HEK293 (cell line): ENCODE measurements at regions not wholly inside any gene's neighbourhood (a gene's known extent, or its start where the extent isn't known, plus 50 kb on each side); places are given as distances from the start of the nearest gene placed in this dataset.

Experiments used
- CTCF ChIA-PET: fragments of 350-600 bp; formaldehyde crosslinking; extraction: SDS; loops from one replicate; lab custom pipeline; 2021; ENCODE audit warnings: antibody characterized with exemption; lab: Yijun Ruan, JAX
- POLR2A ChIA-PET: fragments of 300-600 bp; formaldehyde crosslinking; extraction: SDS; loops from one replicate; lab custom pipeline; 2020; ENCODE audit warnings: antibody characterized with exemption, inconsistent platforms; lab: Yijun Ruan, JAX
- H3K27ac ChIP-seq: fragments of 200-500 bp; sonication (Bioruptor generic); 2 replicates; pipeline ENCODE4 v1.5.1; 2014; ENCODE audit warnings: low read depth, low read length, control low read depth, inconsistent platforms; ENCODE audit errors: extremely low read depth
- H3K36me3 ChIP-seq, 2 experiments: fragments of 200-500 bp in 1 of 2; sonication (Bioruptor generic) in 1 of 2; 1 replicate in 1 of 2; 2 replicates in 1 of 2; pipeline ENCODE4 v1.5.1; 2014 to 2017; ENCODE audit warnings: inconsistent platforms in 2 of 2, low read length in 2 of 2; ENCODE audit not compliant: control insufficient read depth in 2 of 2, insufficient read depth in 1 of 2
- H3K4me1 ChIP-seq: fragments of 200-500 bp; sonication (Bioruptor generic); 2 replicates; pipeline ENCODE4 v1.5.1; 2014; ENCODE audit warnings: mild to moderate bottlenecking, low read length, inconsistent platforms; ENCODE audit not compliant: control insufficient read depth, insufficient read depth
- H3K4me3 ChIP-seq: 2 replicates; pipeline ENCODE4 v1.5.1; 2011; ENCODE audit warnings: low read depth, mild to moderate bottlenecking, control low read depth, low read length, moderate library complexity
- H3K9me3 ChIP-seq: fragments of 200-500 bp; sonication (Bioruptor generic); 2 replicates; pipeline ENCODE4 v1.5.1; 2014; ENCODE audit warnings: low read depth, low read length, inconsistent platforms; ENCODE audit not compliant: control insufficient read depth, insufficient read depth
- AEBP2 ChIP-seq: fragments of 450-650 bp; formaldehyde crosslinking; IDR thresholded peaks from 2 replicates; pipeline ENCODE4 v1.5.1; 2016; ENCODE audit warnings: missing biosample characterization, missing genetic modification characterization, borderline replicate concordance
- FEZF1 ChIP-seq: fragments of 450-650 bp; formaldehyde crosslinking; IDR thresholded peaks from 2 replicates; pipeline ENCODE4 v1.5.1; 2016; ENCODE audit warnings: missing biosample characterization, missing genetic modification characterization
- IKZF3 ChIP-seq: fragments of 450-650 bp; IDR thresholded peaks from 2 replicates; pipeline ENCODE4 v1.5.0; 2018; ENCODE audit warnings: missing biosample characterization, mild to moderate bottlenecking, missing genetic modification characterization, moderate library complexity
- INSM2 ChIP-seq: fragments of 450-650 bp; formaldehyde crosslinking; IDR thresholded peaks from 2 replicates; pipeline ENCODE4 v1.5.1; 2016; ENCODE audit warnings: missing biosample characterization, missing genetic modification characterization
- PRDM10 ChIP-seq: fragments of 450-650 bp; formaldehyde crosslinking; IDR thresholded peaks from 2 replicates; pipeline ENCODE4 v1.5.1; 2016; ENCODE audit warnings: missing biosample characterization, missing genetic modification characterization
- ZBTB8A ChIP-seq: fragments of 450-650 bp; formaldehyde crosslinking; IDR thresholded peaks from 2 replicates; pipeline ENCODE4 v1.5.1; 2016; ENCODE audit warnings: missing biosample characterization, missing genetic modification characterization
- ZNF10 ChIP-seq: fragments of 450-650 bp; formaldehyde crosslinking; IDR thresholded peaks from 2 replicates; pipeline ENCODE4 v1.5.1; 2017; ENCODE audit warnings: missing biosample characterization, missing genetic modification characterization
- ZNF138 ChIP-seq: fragments of 450-650 bp; formaldehyde crosslinking; IDR thresholded peaks from 2 replicates; pipeline ENCODE4 v1.5.1; 2016; ENCODE audit warnings: missing biosample characterization, missing genetic modification characterization, borderline replicate concordance
- ZNF221 ChIP-seq: fragments of 450-650 bp; formaldehyde crosslinking; IDR thresholded peaks from 2 replicates; pipeline ENCODE4 v1.5.1; 2017; ENCODE audit warnings: missing biosample characterization, missing genetic modification characterization, borderline replicate concordance
- ZNF223 ChIP-seq: fragments of 450-650 bp; formaldehyde crosslinking; IDR thresholded peaks from 2 replicates; pipeline ENCODE4 v1.5.1; 2016; ENCODE audit warnings: missing biosample characterization, missing genetic modification characterization
- ZNF23 ChIP-seq: fragments of 450-650 bp; formaldehyde crosslinking; IDR thresholded peaks from 2 replicates; pipeline ENCODE4 v1.5.1; 2016; ENCODE audit warnings: missing biosample characterization, missing genetic modification characterization, borderline replicate concordance
- ZNF280C ChIP-seq: fragments of 450-650 bp; formaldehyde crosslinking; IDR thresholded peaks from 2 replicates; pipeline ENCODE4 v1.5.1; 2016; ENCODE audit warnings: missing biosample characterization, missing genetic modification characterization
- ZNF335 ChIP-seq: fragments of 450-650 bp; formaldehyde crosslinking; conservative IDR thresholded peaks from 2 replicates; pipeline ENCODE4 v1.5.1; 2016; ENCODE audit warnings: missing biosample characterization, missing genetic modification characterization
- ZNF398 ChIP-seq: fragments of 450-650 bp; formaldehyde crosslinking; IDR thresholded peaks from 2 replicates; pipeline ENCODE4 v1.5.1; 2017; ENCODE audit warnings: missing biosample characterization, missing genetic modification characterization
- ZNF433 ChIP-seq: fragments of 450-650 bp; formaldehyde crosslinking; IDR thresholded peaks from 2 replicates; pipeline ENCODE4 v1.5.1; 2016; ENCODE audit warnings: missing biosample characterization, missing genetic modification characterization, low read depth
- ZNF555 ChIP-seq: fragments of 450-650 bp; formaldehyde crosslinking; conservative IDR thresholded peaks from 2 replicates; pipeline ENCODE4 v1.5.1; 2017; ENCODE audit warnings: missing biosample characterization, mild to moderate bottlenecking, missing genetic modification characterization, inconsistent platforms
- ZNF610 ChIP-seq: fragments of 450-650 bp; formaldehyde crosslinking; IDR thresholded peaks from 2 replicates; pipeline ENCODE4 v1.5.1; 2016; ENCODE audit warnings: missing biosample characterization, missing genetic modification characterization, borderline replicate concordance
- ZNF624 ChIP-seq: fragments of 450-650 bp; formaldehyde crosslinking; IDR thresholded peaks from 2 replicates; pipeline ENCODE4 v1.5.1; 2017; ENCODE audit warnings: missing biosample characterization, missing genetic modification characterization
- ZNF768 ChIP-seq: fragments of 450-650 bp; formaldehyde crosslinking; IDR thresholded peaks from 2 replicates; pipeline ENCODE4 v1.5.1; 2018; ENCODE audit warnings: missing biosample characterization, mild to moderate bottlenecking, missing genetic modification characterization
- ZNF843 ChIP-seq: fragments of 450-650 bp; formaldehyde crosslinking; IDR thresholded peaks from 2 replicates; pipeline ENCODE4 v1.5.1; 2016; ENCODE audit warnings: missing biosample characterization, missing genetic modification characterization
- ZSCAN30 ChIP-seq: fragments of 450-650 bp; IDR thresholded peaks from 2 replicates; pipeline ENCODE4 v1.5.1; 2018; ENCODE audit warnings: missing biosample characterization, mild to moderate bottlenecking, missing genetic modification characterization, moderate library complexity
- ZSCAN4 ChIP-seq: fragments of 450-650 bp; formaldehyde crosslinking; IDR thresholded peaks from 2 replicates; pipeline ENCODE4 v1.5.1; 2017; ENCODE audit warnings: missing biosample characterization, missing genetic modification characterization

- TF ChIP-seq ZNF10 (tag by site-specific recombination) (no peak), PRDM10 (tag by site-specific recombination) (no peak), ZNF221 (tag by site-specific recombination) (no peak), ZNF843 (tag by site-specific recombination) (no peak), ZNF280C (no peak), ZNF555 (tag by site-specific recombination) (no peak), FEZF1 (tag by site-specific recombination) (no peak), ZNF398 (tag by site-specific recombination) (0 out of 2 replicates have a peak, but pooled peaks have one; percentile 8), ZNF23 (tag by site-specific recombination) (no peak), ZSCAN30 (no peak), IKZF3 (tag by site-specific recombination) (peak; percentile 84; the same call in 1 of the 2 replicates)
These were observed 828.9 kb upstream of the ZNF608 start (continued) for GRCh38 chr5:125575171-125575890.

GRCh38 chr5:125575891-125576505 is 829.6 kb upstream of the ZNF608 start:
- Histone ChIP-seq H3K36me3 (no peaks in the 10 kb centered on the region), H3K27ac (peak overlapping the region; percentile 57), H3K4me1 (peaks cover 12% of the 10 kb centered on the region), H3K9me3 (no peaks in the 10 kb centered on the region), H3K4me3 (no peak overlapping the region)
- ChIA-PET POLR2A (no interaction called here), CTCF (no interaction called here)
- TF ChIP-seq ZNF335 (tag by site-specific recombination) (0 out of 2 replicates have a peak, but pooled peaks have one; percentile 14), ZNF624 (no peak), ZSCAN4 (no peak), ZNF221 (tag by site-specific recombination) (no peak), ZNF223 (no peak), AEBP2 (tag by site-specific recombination) (no peak), ZSCAN30 (peak; percentile 5; the same call in 1 of the 2 replicates), ZNF610 (tag by site-specific recombination) (0 out of 2 replicates have a peak, but pooled peaks have one; percentile 45), ZNF138 (tag by site-specific recombination) (no peak), ZNF768 (tag by site-specific recombination) (no peak), IKZF3 (tag by site-specific recombination) (peak; percentile 4; the same call in 1 of the 2 replicates), ZNF843 (tag by site-specific recombination) (0 out of 2 replicates have a peak, but pooled peaks have one; percentile 35), ZNF433 (tag by site-specific recombination) (no peak), INSM2 (tag by site-specific recombination) (no peak), ZBTB8A (tag by site-specific recombination) (no peak)
